OCI-LY3 (cell line): ENCODE measurements at regions not wholly inside any gene's neighbourhood (a gene's known extent, or its start where the extent isn't known, plus 50 kb on each side); places are given as distances from the start of the nearest gene placed in this dataset.

Source experiments
- EZH2phosphoT487 ChIP-seq: fragments of 200-600 bp; shearing (Covaris generic); IDR thresholded peaks from 2 replicates; pipeline ENCODE4 v1.6.1; 2018; ENCODE audit warnings: antibody characterized with exemption, mixed run types, low read depth
- TF ChIP-seq, protein P1 (sequence below): fragments of 200-600, 300-600 bp; sonication (generic); IDR thresholded peaks from 2 replicates; pipeline ENCODE4 v1.5.1; 2014; ENCODE audit warnings: antibody characterized with exemption, low read length, low read depth

DNA sequence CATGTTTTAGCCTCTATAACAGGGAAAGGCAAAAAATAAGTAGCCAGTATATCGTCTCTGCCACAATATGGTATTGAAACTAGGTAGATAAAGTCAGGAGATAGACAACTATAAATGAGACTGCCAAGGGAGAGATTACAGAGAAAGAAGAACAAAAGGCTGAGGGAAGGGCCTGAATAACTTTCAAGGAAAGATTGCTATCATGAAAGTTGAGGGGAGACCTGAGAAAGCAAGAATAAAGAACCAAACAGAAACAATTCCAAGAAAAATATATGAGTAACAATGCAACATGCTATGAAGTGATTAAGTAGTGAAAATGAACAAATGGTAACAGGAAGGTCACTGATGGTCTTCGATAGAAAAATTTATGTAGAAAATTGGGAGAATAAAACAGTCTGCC is 690.1 kb downstream of the METTL15 start:
- no peak for TF ChIP-seq EZH2phosphoT487
- TF ChIP-seq, protein P1, sequence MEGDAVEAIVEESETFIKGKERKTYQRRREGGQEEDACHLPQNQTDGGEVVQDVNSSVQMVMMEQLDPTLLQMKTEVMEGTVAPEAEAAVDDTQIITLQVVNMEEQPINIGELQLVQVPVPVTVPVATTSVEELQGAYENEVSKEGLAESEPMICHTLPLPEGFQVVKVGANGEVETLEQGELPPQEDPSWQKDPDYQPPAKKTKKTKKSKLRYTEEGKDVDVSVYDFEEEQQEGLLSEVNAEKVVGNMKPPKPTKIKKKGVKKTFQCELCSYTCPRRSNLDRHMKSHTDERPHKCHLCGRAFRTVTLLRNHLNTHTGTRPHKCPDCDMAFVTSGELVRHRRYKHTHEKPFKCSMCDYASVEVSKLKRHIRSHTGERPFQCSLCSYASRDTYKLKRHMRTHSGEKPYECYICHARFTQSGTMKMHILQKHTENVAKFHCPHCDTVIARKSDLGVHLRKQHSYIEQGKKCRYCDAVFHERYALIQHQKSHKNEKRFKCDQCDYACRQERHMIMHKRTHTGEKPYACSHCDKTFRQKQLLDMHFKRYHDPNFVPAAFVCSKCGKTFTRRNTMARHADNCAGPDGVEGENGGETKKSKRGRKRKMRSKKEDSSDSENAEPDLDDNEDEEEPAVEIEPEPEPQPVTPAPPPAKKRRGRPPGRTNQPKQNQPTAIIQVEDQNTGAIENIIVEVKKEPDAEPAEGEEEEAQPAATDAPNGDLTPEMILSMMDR = no peak
